WTC11 (cell line): ENCODE measurements at regions not wholly inside any gene's neighbourhood (a gene's known extent, or its start where the extent isn't known, plus 50 kb on each side); places are given as distances from the start of the nearest gene placed in this dataset.

Experiments used
- ATAC-seq: fragments of 200-7000 bp; cut with Tn5 transposase; 2 replicates; pipeline ENCODE4 v1.10.0; 2021; ENCODE audit warnings: mild to moderate bottlenecking, moderate library complexity
- CTCF ChIA-PET: fragments of 300-600 bp; sonication (Branson Sonifier 250); formaldehyde crosslinking; loops from one replicate; lab custom pipeline; 2021; ENCODE audit warnings: antibody characterized with exemption; lab: Charles Lee
- POLR2A ChIA-PET: fragments of 350-600 bp; sonication (Branson Sonifier 250); formaldehyde crosslinking; loops from one replicate; lab custom pipeline; 2021; ENCODE audit warnings: antibody characterized with exemption; lab: Charles Lee
- DNase-seq: peaks from one replicate; pipeline ENCODE4 v3.0.0; 2021; ENCODE audit warnings: low spot score
- H3K27ac Mint-ChIP-seq: 2 replicates; pipeline ENCODE4 v1.8.0; 2021; ENCODE audit warnings: mixed read lengths
- H3K27me3 Mint-ChIP-seq: 2 replicates; pipeline ENCODE4 v1.8.0; 2021; ENCODE audit warnings: low read depth, mild to moderate bottlenecking, moderate library complexity, mixed read lengths
- H3K36me3 Mint-ChIP-seq: 2 replicates; pipeline ENCODE4 v1.8.0; 2021; ENCODE audit warnings: mixed read lengths
- H3K4me1 Mint-ChIP-seq: 2 replicates; pipeline ENCODE4 v1.8.0; 2022; ENCODE audit warnings: mixed read lengths
- H3K4me3 Mint-ChIP-seq: 2 replicates; pipeline ENCODE4 v1.8.0; 2021; ENCODE audit warnings: mild to moderate bottlenecking, moderate library complexity, mixed read lengths
- H3K9me3 Mint-ChIP-seq: 2 replicates; pipeline ENCODE4 v1.8.0; 2021; ENCODE audit warnings: mixed read lengths
- ATF2 ChIP-seq: sonication (generic); formaldehyde crosslinking; IDR thresholded peaks from 2 replicates; pipeline ENCODE4 v1.8.1; 2022; ENCODE audit warnings: low read depth, missing genetic modification reagents, borderline replicate concordance
- CBFB ChIP-seq: sonication (generic); formaldehyde crosslinking; IDR thresholded peaks from 2 replicates; pipeline ENCODE4 v1.8.1; 2022; ENCODE audit warnings: mild to moderate bottlenecking, low read depth, missing genetic modification reagents
- CREM ChIP-seq: sonication (generic); formaldehyde crosslinking; IDR thresholded peaks from 2 replicates; pipeline ENCODE4 v1.8.1; 2022; ENCODE audit warnings: mild to moderate bottlenecking, missing genetic modification reagents, moderate library complexity
- ELF4 ChIP-seq: sonication (generic); formaldehyde crosslinking; IDR thresholded peaks from 2 replicates; pipeline ENCODE4 v1.8.1; 2022; ENCODE audit warnings: low read depth, mild to moderate bottlenecking, moderate library complexity, missing genetic modification reagents
- HMGXB4 ChIP-seq: sonication (generic); formaldehyde crosslinking; IDR thresholded peaks from 2 replicates; pipeline ENCODE4 v1.8.1; 2023; ENCODE audit warnings: mild to moderate bottlenecking, moderate library complexity, missing genetic modification reagents
- JAZF1 ChIP-seq: fragments of 250-450 bp; sonication (Bioruptor Pico); IDR thresholded peaks from 2 replicates; pipeline ENCODE4 v1.9.0; 2021; ENCODE audit warnings: moderate library complexity, mild to moderate bottlenecking, inconsistent platforms
- NFATC4 ChIP-seq: fragments of 250-450 bp; sonication (Bioruptor Pico); IDR thresholded peaks from 2 replicates; pipeline ENCODE4 v1.9.0; 2021; ENCODE audit warnings: mild to moderate bottlenecking
- NFE2L1 ChIP-seq: sonication (generic); formaldehyde crosslinking; IDR thresholded peaks from 2 replicates; pipeline ENCODE4 v1.8.1; 2023; ENCODE audit warnings: missing genetic modification reagents
- NR2C2 ChIP-seq: sonication (generic); formaldehyde crosslinking; IDR thresholded peaks from 2 replicates; pipeline ENCODE4 v1.8.0; 2022; ENCODE audit warnings: mild to moderate bottlenecking, missing genetic modification reagents
- SMAD3 ChIP-seq: sonication (generic); formaldehyde crosslinking; IDR thresholded peaks from 2 replicates; pipeline ENCODE4 v1.8.0; 2022; ENCODE audit warnings: missing genetic modification reagents, mild to moderate bottlenecking, borderline replicate concordance
- SMAD4 ChIP-seq: sonication (generic); formaldehyde crosslinking; IDR thresholded peaks from 2 replicates; pipeline ENCODE4 v1.8.0; 2022; ENCODE audit warnings: mild to moderate bottlenecking, missing genetic modification reagents
- STAT6 ChIP-seq: sonication (generic); formaldehyde crosslinking; conservative IDR thresholded peaks from 2 replicates; pipeline ENCODE4 v1.8.1; 2023; ENCODE audit warnings: mild to moderate bottlenecking, low read depth, missing genetic modification reagents, moderate library complexity
- ZBTB43 ChIP-seq: sonication (generic); formaldehyde crosslinking; IDR thresholded peaks from 2 replicates; pipeline ENCODE4 v1.8.1; 2023; ENCODE audit warnings: mild to moderate bottlenecking, missing genetic modification reagents
- ZNF121 ChIP-seq: sonication (generic); formaldehyde crosslinking; IDR thresholded peaks from 2 replicates; pipeline ENCODE4 v1.8.0; 2023; ENCODE audit warnings: missing genetic modification reagents
- ZNF416 ChIP-seq: fragments of 250-450 bp; sonication (Bioruptor Pico); IDR thresholded peaks from 2 replicates; pipeline ENCODE4 v1.9.0; 2021; ENCODE audit warnings: mild to moderate bottlenecking, inconsistent platforms
- TF ChIP-seq, protein P1 (sequence below): sonication (generic); formaldehyde crosslinking; IDR thresholded peaks from 2 replicates; pipeline ENCODE4 v1.8.1; 2022; ENCODE audit warnings: mild to moderate bottlenecking, missing genetic modification reagents, moderate library complexity, borderline replicate concordance
- TF ChIP-seq, protein P2 (sequence below): sonication (generic); formaldehyde crosslinking; IDR thresholded peaks from 2 replicates; pipeline ENCODE4 v1.8.0; 2022; ENCODE audit warnings: missing genetic modification reagents
- TF ChIP-seq, protein P3 (sequence below): sonication (generic); formaldehyde crosslinking; IDR thresholded peaks from 2 replicates; pipeline ENCODE4 v1.8.1; 2023; ENCODE audit warnings: mild to moderate bottlenecking, missing genetic modification reagents
- TF ChIP-seq, protein P4 (sequence below): fragments of 250-450 bp; sonication (Bioruptor Pico); IDR thresholded peaks from 2 replicates; pipeline ENCODE4 v1.9.0; 2021; ENCODE audit warnings: mild to moderate bottlenecking, borderline replicate concordance

DNA sequence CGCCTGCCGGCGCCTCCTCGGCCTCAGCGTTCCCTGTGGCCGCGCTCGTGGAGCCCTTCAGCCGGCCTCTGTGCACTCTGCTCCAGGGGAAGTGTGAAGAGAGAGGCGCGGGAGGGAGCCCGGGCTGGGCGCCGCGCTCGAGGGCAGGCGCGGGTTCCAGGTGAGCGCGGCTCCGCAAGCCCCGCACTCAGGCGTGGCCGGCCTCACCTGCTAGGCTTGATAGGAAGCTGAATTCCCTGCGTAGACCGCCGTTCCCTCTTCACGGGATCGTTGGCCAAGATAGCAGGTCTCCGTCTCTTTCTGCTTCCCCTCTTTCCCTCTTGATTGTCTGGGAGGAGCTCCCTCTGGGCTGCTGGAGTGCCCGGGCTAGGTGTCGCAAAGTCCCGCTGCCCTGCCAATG is 89.7 kb downstream of the ASCL4 start:
- Mint-ChIP-seq H3K4me3 (peak overlapping the region; percentile 71), H3K36me3 (peaks cover 5% of the 10 kb centered on the region), H3K4me1 (peaks cover 12% of the 10 kb centered on the region), H3K27ac (no peak overlapping the region), H3K27me3 (peaks cover 56% of the 10 kb centered on the region), H3K9me3 (peaks cover 16% of the 10 kb centered on the region)
- peak; percentile 49 for DNase-seq
- ChIA-PET POLR2A (interaction anchor here (0.5 to 1.1 kb wide), 2 partner anchors 9 to 345 kb away, joined by 3 to 4 read pairs; no protein-coding TSS in a partner anchor), CTCF (interaction anchor here (0.7 to 2.2 kb wide), 8 partner anchors 9 to 193 kb away, joined by 3 to 15 read pairs (median 6); no protein-coding TSS in a partner anchor)
- peak; percentile 95 for ATAC-seq
- no peak for TF ChIP-seq SMAD3 (CRISPR knock-in tag)
- TF ChIP-seq, protein P1, sequence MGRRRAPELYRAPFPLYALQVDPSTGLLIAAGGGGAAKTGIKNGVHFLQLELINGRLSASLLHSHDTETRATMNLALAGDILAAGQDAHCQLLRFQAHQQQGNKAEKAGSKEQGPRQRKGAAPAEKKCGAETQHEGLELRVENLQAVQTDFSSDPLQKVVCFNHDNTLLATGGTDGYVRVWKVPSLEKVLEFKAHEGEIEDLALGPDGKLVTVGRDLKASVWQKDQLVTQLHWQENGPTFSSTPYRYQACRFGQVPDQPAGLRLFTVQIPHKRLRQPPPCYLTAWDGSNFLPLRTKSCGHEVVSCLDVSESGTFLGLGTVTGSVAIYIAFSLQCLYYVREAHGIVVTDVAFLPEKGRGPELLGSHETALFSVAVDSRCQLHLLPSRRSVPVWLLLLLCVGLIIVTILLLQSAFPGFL (CRISPR knock-in tag) = no peak
- no peak for TF ChIP-seq ZBTB43 (CRISPR knock-in tag)
- TF ChIP-seq CREM = no peak
- no peak for TF ChIP-seq STAT6 (CRISPR knock-in tag)
- TF ChIP-seq NR2C2 (CRISPR knock-in tag) = no peak
- TF ChIP-seq JAZF1 (CRISPR knock-in tag) = no peak
- TF ChIP-seq, protein P2, sequence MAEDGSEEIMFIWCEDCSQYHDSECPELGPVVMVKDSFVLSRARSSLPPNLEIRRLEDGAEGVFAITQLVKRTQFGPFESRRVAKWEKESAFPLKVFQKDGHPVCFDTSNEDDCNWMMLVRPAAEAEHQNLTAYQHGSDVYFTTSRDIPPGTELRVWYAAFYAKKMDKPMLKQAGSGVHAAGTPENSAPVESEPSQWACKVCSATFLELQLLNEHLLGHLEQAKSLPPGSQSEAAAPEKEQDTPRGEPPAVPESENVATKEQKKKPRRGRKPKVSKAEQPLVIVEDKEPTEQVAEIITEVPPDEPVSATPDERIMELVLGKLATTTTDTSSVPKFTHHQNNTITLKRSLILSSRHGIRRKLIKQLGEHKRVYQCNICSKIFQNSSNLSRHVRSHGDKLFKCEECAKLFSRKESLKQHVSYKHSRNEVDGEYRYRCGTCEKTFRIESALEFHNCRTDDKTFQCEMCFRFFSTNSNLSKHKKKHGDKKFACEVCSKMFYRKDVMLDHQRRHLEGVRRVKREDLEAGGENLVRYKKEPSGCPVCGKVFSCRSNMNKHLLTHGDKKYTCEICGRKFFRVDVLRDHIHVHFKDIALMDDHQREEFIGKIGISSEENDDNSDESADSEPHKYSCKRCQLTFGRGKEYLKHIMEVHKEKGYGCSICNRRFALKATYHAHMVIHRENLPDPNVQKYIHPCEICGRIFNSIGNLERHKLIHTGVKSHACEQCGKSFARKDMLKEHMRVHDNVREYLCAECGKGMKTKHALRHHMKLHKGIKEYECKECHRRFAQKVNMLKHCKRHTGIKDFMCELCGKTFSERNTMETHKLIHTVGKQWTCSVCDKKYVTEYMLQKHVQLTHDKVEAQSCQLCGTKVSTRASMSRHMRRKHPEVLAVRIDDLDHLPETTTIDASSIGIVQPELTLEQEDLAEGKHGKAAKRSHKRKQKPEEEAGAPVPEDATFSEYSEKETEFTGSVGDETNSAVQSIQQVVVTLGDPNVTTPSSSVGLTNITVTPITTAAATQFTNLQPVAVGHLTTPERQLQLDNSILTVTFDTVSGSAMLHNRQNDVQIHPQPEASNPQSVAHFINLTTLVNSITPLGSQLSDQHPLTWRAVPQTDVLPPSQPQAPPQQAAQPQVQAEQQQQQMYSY (CRISPR knock-in tag) = no peak
- no peak for TF ChIP-seq ZNF121 (CRISPR knock-in tag)
- TF ChIP-seq ATF2 (CRISPR knock-in tag) = no peak
- TF ChIP-seq NFATC4 = no peak
- TF ChIP-seq, protein P3, sequence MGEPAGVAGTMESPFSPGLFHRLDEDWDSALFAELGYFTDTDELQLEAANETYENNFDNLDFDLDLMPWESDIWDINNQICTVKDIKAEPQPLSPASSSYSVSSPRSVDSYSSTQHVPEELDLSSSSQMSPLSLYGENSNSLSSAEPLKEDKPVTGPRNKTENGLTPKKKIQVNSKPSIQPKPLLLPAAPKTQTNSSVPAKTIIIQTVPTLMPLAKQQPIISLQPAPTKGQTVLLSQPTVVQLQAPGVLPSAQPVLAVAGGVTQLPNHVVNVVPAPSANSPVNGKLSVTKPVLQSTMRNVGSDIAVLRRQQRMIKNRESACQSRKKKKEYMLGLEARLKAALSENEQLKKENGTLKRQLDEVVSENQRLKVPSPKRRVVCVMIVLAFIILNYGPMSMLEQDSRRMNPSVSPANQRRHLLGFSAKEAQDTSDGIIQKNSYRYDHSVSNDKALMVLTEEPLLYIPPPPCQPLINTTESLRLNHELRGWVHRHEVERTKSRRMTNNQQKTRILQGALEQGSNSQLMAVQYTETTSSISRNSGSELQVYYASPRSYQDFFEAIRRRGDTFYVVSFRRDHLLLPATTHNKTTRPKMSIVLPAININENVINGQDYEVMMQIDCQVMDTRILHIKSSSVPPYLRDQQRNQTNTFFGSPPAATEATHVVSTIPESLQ = no peak
- peak; percentile 68; the same call in 1 of the 2 replicates for TF ChIP-seq HMGXB4 (CRISPR knock-in tag)
- TF ChIP-seq NFE2L1 (CRISPR knock-in tag) = peak; percentile 42; the same call in 1 of the 2 replicates
- TF ChIP-seq, protein P4, sequence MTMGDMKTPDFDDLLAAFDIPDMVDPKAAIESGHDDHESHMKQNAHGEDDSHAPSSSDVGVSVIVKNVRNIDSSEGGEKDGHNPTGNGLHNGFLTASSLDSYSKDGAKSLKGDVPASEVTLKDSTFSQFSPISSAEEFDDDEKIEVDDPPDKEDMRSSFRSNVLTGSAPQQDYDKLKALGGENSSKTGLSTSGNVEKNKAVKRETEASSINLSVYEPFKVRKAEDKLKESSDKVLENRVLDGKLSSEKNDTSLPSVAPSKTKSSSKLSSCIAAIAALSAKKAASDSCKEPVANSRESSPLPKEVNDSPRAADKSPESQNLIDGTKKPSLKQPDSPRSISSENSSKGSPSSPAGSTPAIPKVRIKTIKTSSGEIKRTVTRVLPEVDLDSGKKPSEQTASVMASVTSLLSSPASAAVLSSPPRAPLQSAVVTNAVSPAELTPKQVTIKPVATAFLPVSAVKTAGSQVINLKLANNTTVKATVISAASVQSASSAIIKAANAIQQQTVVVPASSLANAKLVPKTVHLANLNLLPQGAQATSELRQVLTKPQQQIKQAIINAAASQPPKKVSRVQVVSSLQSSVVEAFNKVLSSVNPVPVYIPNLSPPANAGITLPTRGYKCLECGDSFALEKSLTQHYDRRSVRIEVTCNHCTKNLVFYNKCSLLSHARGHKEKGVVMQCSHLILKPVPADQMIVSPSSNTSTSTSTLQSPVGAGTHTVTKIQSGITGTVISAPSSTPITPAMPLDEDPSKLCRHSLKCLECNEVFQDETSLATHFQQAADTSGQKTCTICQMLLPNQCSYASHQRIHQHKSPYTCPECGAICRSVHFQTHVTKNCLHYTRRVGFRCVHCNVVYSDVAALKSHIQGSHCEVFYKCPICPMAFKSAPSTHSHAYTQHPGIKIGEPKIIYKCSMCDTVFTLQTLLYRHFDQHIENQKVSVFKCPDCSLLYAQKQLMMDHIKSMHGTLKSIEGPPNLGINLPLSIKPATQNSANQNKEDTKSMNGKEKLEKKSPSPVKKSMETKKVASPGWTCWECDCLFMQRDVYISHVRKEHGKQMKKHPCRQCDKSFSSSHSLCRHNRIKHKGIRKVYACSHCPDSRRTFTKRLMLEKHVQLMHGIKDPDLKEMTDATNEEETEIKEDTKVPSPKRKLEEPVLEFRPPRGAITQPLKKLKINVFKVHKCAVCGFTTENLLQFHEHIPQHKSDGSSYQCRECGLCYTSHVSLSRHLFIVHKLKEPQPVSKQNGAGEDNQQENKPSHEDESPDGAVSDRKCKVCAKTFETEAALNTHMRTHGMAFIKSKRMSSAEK (CRISPR knock-in tag) = no peak
- no peak for TF ChIP-seq ZNF416 (CRISPR knock-in tag)
- no peak for TF ChIP-seq SMAD4 (CRISPR knock-in tag)
- TF ChIP-seq CBFB (CRISPR knock-in tag) = no peak
- TF ChIP-seq ELF4 (CRISPR knock-in tag) = no peak
